NB4 (cell line): ENCODE measurements at regions not wholly inside any gene's neighbourhood (a gene's known extent, or its start where the extent isn't known, plus 50 kb on each side); places are given as distances from the start of the nearest gene placed in this dataset.

Experiments
- CTCF ChIP-seq: IDR thresholded peaks from one replicate; pipeline ENCODE4 v1.5.1; 2012; ENCODE audit warnings: low read depth, low read length
- MAX ChIP-seq: IDR thresholded peaks from 2 replicates; pipeline ENCODE4 v1.6.1; 2011; ENCODE audit warnings: low read depth, low read length
- MYC ChIP-seq: IDR thresholded peaks from 2 replicates; pipeline ENCODE4 v1.6.1; 2011; ENCODE audit warnings: low read depth, low read length
- POLR2A ChIP-seq: IDR thresholded peaks from 2 replicates; pipeline ENCODE4 v1.6.1; 2011; ENCODE audit warnings: mild to moderate bottlenecking; ENCODE audit not compliant: insufficient read length; ENCODE audit errors: extremely low read depth

GRCh38 chr5:32961059-32961415, 249.9 kb downstream of the NPR3 start:
- TF ChIP-seq POLR2A (no peak), CTCF (no peak), MAX (no peak), MYC (no peak)
